DOHH2 (cell line): ENCODE measurements at regions not wholly inside any gene's neighbourhood (a gene's known extent, or its start where the extent isn't known, plus 50 kb on each side); places are given as distances from the start of the nearest gene placed in this dataset.

Experiments
- EZH2phosphoT487 ChIP-seq: fragments of 200-600 bp; sonication (generic); IDR thresholded peaks from 2 replicates; pipeline ENCODE4 v1.6.1; 2017; ENCODE audit warnings: borderline replicate concordance, mild to moderate bottlenecking, antibody characterized with exemption, low read length, moderate library complexity, mixed read lengths
- TF ChIP-seq, protein P1 (sequence below): fragments of 200-600 bp; sonication (generic); IDR thresholded peaks from one replicate; pipeline ENCODE4 v1.5.1; 2014; ENCODE audit warnings: antibody characterized with exemption, mild to moderate bottlenecking, low read depth, low read length; ENCODE audit not compliant: poor library complexity, severe bottlenecking

GRCh38 chr7:33815336-33815735, 90.0 kb upstream of the BMPER start:
- TF ChIP-seq, protein P1, sequence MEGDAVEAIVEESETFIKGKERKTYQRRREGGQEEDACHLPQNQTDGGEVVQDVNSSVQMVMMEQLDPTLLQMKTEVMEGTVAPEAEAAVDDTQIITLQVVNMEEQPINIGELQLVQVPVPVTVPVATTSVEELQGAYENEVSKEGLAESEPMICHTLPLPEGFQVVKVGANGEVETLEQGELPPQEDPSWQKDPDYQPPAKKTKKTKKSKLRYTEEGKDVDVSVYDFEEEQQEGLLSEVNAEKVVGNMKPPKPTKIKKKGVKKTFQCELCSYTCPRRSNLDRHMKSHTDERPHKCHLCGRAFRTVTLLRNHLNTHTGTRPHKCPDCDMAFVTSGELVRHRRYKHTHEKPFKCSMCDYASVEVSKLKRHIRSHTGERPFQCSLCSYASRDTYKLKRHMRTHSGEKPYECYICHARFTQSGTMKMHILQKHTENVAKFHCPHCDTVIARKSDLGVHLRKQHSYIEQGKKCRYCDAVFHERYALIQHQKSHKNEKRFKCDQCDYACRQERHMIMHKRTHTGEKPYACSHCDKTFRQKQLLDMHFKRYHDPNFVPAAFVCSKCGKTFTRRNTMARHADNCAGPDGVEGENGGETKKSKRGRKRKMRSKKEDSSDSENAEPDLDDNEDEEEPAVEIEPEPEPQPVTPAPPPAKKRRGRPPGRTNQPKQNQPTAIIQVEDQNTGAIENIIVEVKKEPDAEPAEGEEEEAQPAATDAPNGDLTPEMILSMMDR = no peak
- TF ChIP-seq EZH2phosphoT487 = no peak
